HG02943 (cell line): ENCODE measurements at regions not wholly inside any gene's neighbourhood (a gene's known extent, or its start where the extent isn't known, plus 50 kb on each side); places are given as distances from the start of the nearest gene placed in this dataset.

Experiments
- ATAC-seq: cut with Tn5 transposase; IDR thresholded peaks from one replicate; pipeline ENCODE4 v1.9.1; 2021; ENCODE audit warnings: mild to moderate bottlenecking, low read depth, moderate library complexity; ENCODE audit not compliant: unreplicated experiment

GRCh38 chrX:39508300-39508692, 589.5 kb downstream of the BCOR start:
- ATAC-seq: no peak

GRCh38 chrX:39509157-39509556, 588.6 kb downstream of the BCOR start:
- no peak for ATAC-seq

- ATAC-seq: no peak
Measured at GRCh38 chrX:39513836-39514235, 583.9 kb downstream of the BCOR start.

- no peak for ATAC-seq
Measured at GRCh38 chrX:39514801-39515200, 583.0 kb downstream of the BCOR start.

GRCh38 chrX:39516427-39516841, 581.3 kb downstream of the BCOR start:
- no peak for ATAC-seq

GRCh38 chrX:39518476-39519029, 579.2 kb downstream of the BCOR start:
- no peak for ATAC-seq

GRCh38 chrX:39519030-39519488, 578.7 kb downstream of the BCOR start:
- no peak for ATAC-seq

- ATAC-seq: no peak
Measured at GRCh38 chrX:39519566-39520301, 578.0 kb downstream of the BCOR start.

- no peak for ATAC-seq
Measured at GRCh38 chrX:39525758-39526157, 572.0 kb downstream of the BCOR start.

GRCh38 chrX:39527025-39527424, 570.7 kb downstream of the BCOR start:
- ATAC-seq: no peak

GRCh38 chrX:39528161-39528916, 569.4 kb downstream of the BCOR start:
- no peak for ATAC-seq

- no peak for ATAC-seq
Measured at GRCh38 chrX:39532761-39533160, 565.0 kb downstream of the BCOR start.

GRCh38 chrX:39534949-39535348, 562.8 kb downstream of the BCOR start:
- no peak for ATAC-seq

- no peak for ATAC-seq
Measured at GRCh38 chrX:39536211-39536610, 561.5 kb downstream of the BCOR start.

GRCh38 chrX:39541881-39542280, 555.9 kb downstream of the BCOR start:
- no peak for ATAC-seq

GRCh38 chrX:39542316-39542715, 555.4 kb downstream of the BCOR start:
- no peak for ATAC-seq

GRCh38 chrX:39550795-39551361, 546.9 kb downstream of the BCOR start:
- no peak for ATAC-seq

GRCh38 chrX:39551762-39552161, 546.0 kb downstream of the BCOR start:
- ATAC-seq: no peak

- no peak for ATAC-seq
Measured at GRCh38 chrX:39555431-39555830, 542.3 kb downstream of the BCOR start.

GRCh38 chrX:39556056-39556455, 541.7 kb downstream of the BCOR start:
- no peak for ATAC-seq

GRCh38 chrX:39559229-39559628, 538.5 kb downstream of the BCOR start:
- ATAC-seq: no peak
